ENCODE measurements at regions not wholly inside any gene's neighbourhood (a gene's known extent, or its start where the extent isn't known, plus 50 kb on each side); places are given as distances from the start of the nearest gene placed in this dataset.
"Not testable (repeated sequence)": the region's sequence is repeated elsewhere in the genome, so short reads cannot be mapped to it uniquely, and the experiment has no call there.

GRCh38 chr7:63748571-63749302 is 249.9 kb upstream of the ZNF722 start:
- DNase-seq: not testable (repeated sequence)

- DNase-seq: not testable (repeated sequence)
These were observed 246.2 kb upstream of the ZNF722 start for GRCh38 chr7:63752446-63752845.

DNA sequence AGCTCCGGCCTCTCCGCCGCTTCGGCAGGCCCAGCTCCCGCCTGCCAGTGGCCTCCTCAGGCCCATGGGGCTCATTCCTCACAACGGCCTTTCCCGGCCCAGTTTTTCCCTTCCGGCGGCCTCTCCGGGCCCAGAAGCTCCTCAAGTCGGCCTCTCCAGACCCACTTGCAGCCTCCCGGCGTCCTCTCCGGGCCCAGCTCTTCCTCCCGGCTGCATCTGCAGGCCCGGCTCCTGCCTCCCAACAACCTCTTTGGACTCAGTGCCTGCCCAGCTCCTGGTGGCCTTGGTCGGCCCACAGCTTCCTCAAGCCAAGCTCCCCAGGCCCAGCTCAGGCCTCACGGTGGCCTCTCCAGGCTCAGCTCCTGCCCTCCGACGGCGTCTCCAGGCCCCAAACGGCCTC is 245.5 kb upstream of the ZNF722 start:
- DNase-seq: not testable (repeated sequence)

DNA sequence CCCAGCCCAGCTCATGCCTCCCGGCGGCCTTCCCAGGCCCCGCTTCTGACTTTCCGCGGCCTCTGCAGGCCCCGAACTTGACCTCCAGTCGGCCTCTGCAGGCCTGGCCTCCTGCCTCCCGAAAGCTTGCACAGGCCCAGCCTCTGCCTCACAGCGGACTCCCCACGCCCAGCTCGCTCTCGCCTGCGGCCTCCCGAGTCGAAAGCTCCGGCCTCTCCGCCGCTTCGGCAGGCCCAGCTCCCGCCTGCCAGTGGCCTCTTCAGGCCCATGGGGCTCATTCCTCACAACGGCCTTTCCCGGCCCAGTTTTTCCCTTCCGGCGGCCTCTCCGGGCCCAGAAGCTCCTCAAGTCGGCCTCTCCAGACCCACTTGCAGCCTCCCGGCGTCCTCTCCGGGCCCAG is 238.4 kb upstream of the ZNF722 start:
- not testable (repeated sequence) for DNase-seq

DNA sequence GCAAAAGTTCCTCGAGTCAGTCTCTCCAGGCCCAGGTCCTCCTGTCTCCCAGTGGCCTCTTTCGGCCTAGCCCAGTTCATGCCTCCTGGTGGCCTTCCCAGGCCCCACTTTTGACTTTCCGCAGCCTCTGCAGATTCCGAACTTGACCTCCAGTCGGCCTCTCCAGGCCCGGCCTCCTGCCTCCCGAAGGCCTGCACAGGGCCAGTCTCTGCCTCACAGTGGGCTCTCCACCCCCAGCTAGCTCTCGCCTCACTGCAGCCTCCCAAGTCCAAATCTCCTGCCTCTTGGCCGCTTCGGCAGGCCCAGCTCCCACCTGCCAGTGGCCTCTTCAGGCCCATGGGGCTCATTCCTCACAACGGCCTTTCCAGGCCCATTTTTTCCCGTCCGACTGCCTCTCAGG is 233.1 kb upstream of the ZNF722 start:
- DNase-seq: not testable (repeated sequence)

GRCh38 chr7:63766197-63766596 is 232.5 kb upstream of the ZNF722 start:
- DNase-seq: not testable (repeated sequence)

- not testable (repeated sequence) for DNase-seq
These were observed 228.5 kb upstream of the ZNF722 start for GRCh38 chr7:63770162-63770561.

- not testable (repeated sequence) for DNase-seq
These were observed 227.1 kb upstream of the ZNF722 start for GRCh38 chr7:63771389-63772085.

- peak in 1 of 2 donors; percentile 11 for DNase-seq
These were observed 209.1 kb upstream of the ZNF722 start for GRCh38 chr7:63789378-63790176.

- not testable (repeated sequence) for DNase-seq
These were observed 208.4 kb upstream of the ZNF722 start for GRCh38 chr7:63790177-63790763.

All from stimulated activated CD4-positive, alpha-beta T cell treated with anti-CD3 and anti-CD28 coated beads, Interleukin-2, amount 100 ng/mL, for 24 hours (primary cell).